ELF-1 (cell line): ENCODE measurements at regions not wholly inside any gene's neighbourhood (a gene's known extent, or its start where the extent isn't known, plus 50 kb on each side); places are given as distances from the start of the nearest gene placed in this dataset.
A peak's percentile ranks its signal among the peaks of the same experiment; 100 is the strongest.
"Not testable (repeated sequence)": the region's sequence is repeated elsewhere in the genome, so short reads cannot be mapped to it uniquely, and the experiment has no call there.

ENCODE experiments used
- DNase-seq: peaks from one replicate; pipeline ENCODE4 v3.0.0-alpha.2; 2016; ENCODE audit warnings: low read depth, low spot score

- no peak for DNase-seq
These were observed 51.5 kb upstream of the IFNE start for GRCh38 chr9:21533597-21533996.

GRCh38 chr9:21535396-21535795, 53.3 kb upstream of the IFNE start:
- no peak for DNase-seq

- no peak for DNase-seq
These were observed 60.7 kb upstream of the IFNE start for GRCh38 chr9:21542787-21543186.

GRCh38 chr9:21543187-21543586, 61.1 kb upstream of the IFNE start:
- no peak for DNase-seq

- DNase-seq: not testable (repeated sequence)
These were observed 61.7 kb upstream of the IFNE start for GRCh38 chr9:21543816-21544215.

- no peak for DNase-seq
These were observed 64.8 kb upstream of the IFNE start for GRCh38 chr9:21546949-21547348.

- DNase-seq: no peak
These were observed 67.2 kb upstream of the IFNE start for GRCh38 chr9:21549251-21549765.

GRCh38 chr9:21549890-21550289, 67.8 kb upstream of the IFNE start:
- DNase-seq: no peak

- DNase-seq: no peak
These were observed 68.3 kb upstream of the IFNE start for GRCh38 chr9:21550392-21550791.

GRCh38 chr9:21551401-21551800, 69.3 kb upstream of the IFNE start:
- no peak for DNase-seq

GRCh38 chr9:21552244-21553170, 70.4 kb upstream of the IFNE start:
- no peak for DNase-seq

- no peak for DNase-seq
These were observed 71.3 kb upstream of the IFNE start for GRCh38 chr9:21553441-21553840.

- DNase-seq: no peak
These were observed 72.7 kb upstream of the IFNE start for GRCh38 chr9:21554813-21555212.

GRCh38 chr9:21555911-21556310, 73.8 kb upstream of the IFNE start:
- no peak for DNase-seq

GRCh38 chr9:21556581-21557427, 74.7 kb upstream of the IFNE start:
- DNase-seq: no peak

- no peak for DNase-seq
These were observed 75.3 kb upstream of the IFNE start for GRCh38 chr9:21557428-21557768.

GRCh38 chr9:21558079-21558478, 76.0 kb upstream of the IFNE start:
- DNase-seq: no peak

- peak; percentile 55 for DNase-seq
These were observed 76.7 kb upstream of the IFNE start for GRCh38 chr9:21558615-21559401.

GRCh38 chr9:21559402-21560280, 77.5 kb upstream of the IFNE start:
- DNase-seq: peak; percentile 70

GRCh38 chr9:21560281-21560745, 78.2 kb upstream of the IFNE start:
- DNase-seq: no peak

GRCh38 chr9:21561502-21561901, 79.4 kb upstream of the IFNE start:
- no peak for DNase-seq
